IMR-90 (cell line): ENCODE measurements at regions not wholly inside any gene's neighbourhood (a gene's known extent, or its start where the extent isn't known, plus 50 kb on each side); places are given as distances from the start of the nearest gene placed in this dataset.

Experiments
- ATAC-seq: fragments of 200-7000 bp; cut with Tn5 transposase; 2 replicates; pipeline ENCODE4 v1.9.1; 2020; ENCODE audit warnings: low read depth, mild to moderate bottlenecking, moderate library complexity
- BruUV-seq: library from RNA; stranded (reverse); fragments of 400-500 nt; replicated peaks from 2 replicates; lab custom pipeline; 2021; lab: Mats Ljungman, UMichigan
- CTCF ChIA-PET: fragments of 300-600 bp; formaldehyde crosslinking; extraction: SDS; loops from one replicate; lab custom pipeline; 2021; ENCODE audit warnings: antibody characterized with exemption; lab: Yijun Ruan, JAX
- POLR2A ChIA-PET: fragments of 300-600 bp; sonication (Branson Sonifier 250); formaldehyde crosslinking; loops from one replicate; lab custom pipeline; 2022; ENCODE audit warnings: antibody characterized with exemption; ENCODE audit not compliant: unreplicated experiment; lab: Charles Lee
- DNase-seq: peaks from one replicate; pipeline ENCODE4 v3.0.0; 2013
- H2AFZ ChIP-seq: replicated peaks from 2 replicates; pipeline ENCODE3; 2013; ENCODE audit warnings: low read length, mild to moderate bottlenecking; ENCODE audit not compliant: poor library complexity
- H2AK5ac ChIP-seq: 2 replicates; pipeline ENCODE4 v1.6.1; 2013; ENCODE audit warnings: low read depth, low read length, inconsistent platforms
- H2AK9ac ChIP-seq: replicated peaks from 2 replicates; pipeline ENCODE3; 2013; ENCODE audit warnings: mild to moderate bottlenecking, low read depth, low read length, moderate library complexity; ENCODE audit not compliant: poor library complexity
- H2BK120ac ChIP-seq: 2 replicates; pipeline ENCODE4 v1.6.1; 2013; ENCODE audit warnings: low read depth, low read length, inconsistent platforms
- H2BK15ac ChIP-seq: 3 replicates; pipeline ENCODE4 v1.6.1; 2013; ENCODE audit warnings: low read depth, low read length, inconsistent platforms
- H2BK20ac ChIP-seq: 2 replicates; pipeline ENCODE4 v1.6.1; 2013; ENCODE audit warnings: low read depth, mild to moderate bottlenecking, inconsistent platforms, low read length, moderate library complexity
- H2BK5ac ChIP-seq: 2 replicates; pipeline ENCODE4 v1.6.1; 2013; ENCODE audit warnings: mild to moderate bottlenecking, low read depth, low read length, inconsistent platforms; ENCODE audit not compliant: poor library complexity, severe bottlenecking
- H3K14ac ChIP-seq: replicated peaks from 2 replicates; pipeline ENCODE4 v1.6.1; 2013; ENCODE audit warnings: low read depth, low read length, inconsistent platforms
- H3K18ac ChIP-seq: 2 replicates; pipeline ENCODE4 v1.6.1; 2013; ENCODE audit warnings: low read depth, low read length, control low read depth
- H3K23ac ChIP-seq: 2 replicates; pipeline ENCODE4 v1.6.1; 2013; ENCODE audit warnings: low read depth, low read length, inconsistent platforms
- H3K27ac ChIP-seq: 2 replicates; pipeline ENCODE4 v1.5.1; 2013; ENCODE audit warnings: mild to moderate bottlenecking, control low read depth, low read length; ENCODE audit not compliant: insufficient read depth
- H3K27me3 ChIP-seq: 2 replicates; pipeline ENCODE4 v1.6.1; 2013; ENCODE audit warnings: low read length; ENCODE audit not compliant: control insufficient read depth, insufficient read depth
- H3K36me3 ChIP-seq: 2 replicates; pipeline ENCODE4 v1.6.1; 2013; ENCODE audit warnings: low read length, mixed read lengths; ENCODE audit not compliant: control insufficient read depth, insufficient read depth
- H3K4ac ChIP-seq: 2 replicates; pipeline ENCODE4 v1.6.1; 2013; ENCODE audit warnings: low read depth, low read length, inconsistent platforms
- H3K4me1 ChIP-seq: 2 replicates; pipeline ENCODE4 v1.6.1; 2013; ENCODE audit warnings: low read length, mixed read lengths; ENCODE audit not compliant: control insufficient read depth, insufficient read depth
- H3K4me2 ChIP-seq: 2 replicates; pipeline ENCODE4 v1.6.1; 2013; ENCODE audit warnings: low read depth, mild to moderate bottlenecking, control low read depth, low read length, moderate library complexity
- H3K4me3 ChIP-seq: 2 replicates; pipeline ENCODE4 v1.5.1; 2013; ENCODE audit warnings: low read depth, mild to moderate bottlenecking, control low read depth, low read length, moderate library complexity; ENCODE audit not compliant: insufficient read depth
- H3K56ac ChIP-seq: 2 replicates; pipeline ENCODE4 v1.6.1; 2013; ENCODE audit warnings: low read length, inconsistent platforms; ENCODE audit not compliant: insufficient read depth; ENCODE audit errors: extremely low read depth
- H3K79me1 ChIP-seq, 2 experiments: 2 replicates each; pipeline ENCODE4 v1.6.1; 2013; ENCODE audit warnings: low read length in 2 of 2, inconsistent platforms in 1 of 2, low read depth in 1 of 2
- H3K9ac ChIP-seq: 2 replicates; pipeline ENCODE4 v1.6.1; 2013; ENCODE audit warnings: low read depth, low read length, control low read depth
- H3K9me1 ChIP-seq: 2 replicates; pipeline ENCODE4 v1.6.1; 2013; ENCODE audit warnings: low read length, inconsistent platforms; ENCODE audit not compliant: insufficient read depth
- H3K9me3 ChIP-seq: 2 replicates; pipeline ENCODE4 v1.6.1; 2013; ENCODE audit warnings: low read length; ENCODE audit not compliant: control insufficient read depth, insufficient read depth
- H4K20me1 ChIP-seq: 2 replicates; pipeline ENCODE4 v1.6.1; 2013; ENCODE audit warnings: low read length, inconsistent platforms; ENCODE audit not compliant: insufficient read depth
- H4K5ac ChIP-seq: 2 replicates; pipeline ENCODE4 v1.6.1; 2013; ENCODE audit warnings: mild to moderate bottlenecking, low read depth, low read length, control low read depth
- H4K8ac ChIP-seq, 2 experiments: 2 replicates each; pipeline ENCODE4 v1.6.1; 2013; ENCODE audit warnings: low read depth in 2 of 2, low read length in 2 of 2, control low read depth in 1 of 2, inconsistent platforms in 1 of 2
- H4K91ac ChIP-seq: 2 replicates; pipeline ENCODE4 v1.6.1; 2013; ENCODE audit warnings: low read depth, low read length, inconsistent platforms; ENCODE audit not compliant: insufficient read depth
- BHLHE40 ChIP-seq: fragments of 150-350 bp; IDR thresholded peaks from 2 replicates; pipeline ENCODE4 v1.6.1; 2016; ENCODE audit warnings: mild to moderate bottlenecking, low read depth, low read length
- CEBPB ChIP-seq: IDR thresholded peaks from 2 replicates; pipeline ENCODE4 v1.6.1; 2012; ENCODE audit warnings: low read depth, low read length, improper control_type of control experiment
- CHD1 ChIP-seq: IDR thresholded peaks from 2 replicates; pipeline ENCODE4 v1.6.1; 2012; ENCODE audit warnings: low read depth, low read length, improper control_type of control experiment
- ELK1 ChIP-seq: fragments of 150-350 bp; IDR thresholded peaks from 2 replicates; pipeline ENCODE4 v1.6.1; 2016; ENCODE audit warnings: low read depth, mild to moderate bottlenecking, low read length, moderate library complexity, borderline replicate concordance
- FOS ChIP-seq: fragments of 150-350 bp; IDR thresholded peaks from 2 replicates; pipeline ENCODE4 v1.6.1; 2016; ENCODE audit warnings: low read depth, low read length
- MAFK ChIP-seq: IDR thresholded peaks from 2 replicates; pipeline ENCODE4 v1.6.1; 2012; ENCODE audit warnings: low read depth, low read length, improper control_type of control experiment
- MAZ ChIP-seq: IDR thresholded peaks from 2 replicates; pipeline ENCODE4 v1.6.1; 2012; ENCODE audit warnings: low read depth, mild to moderate bottlenecking, low read length, improper control_type of control experiment, moderate library complexity, borderline replicate concordance
- MXI1 ChIP-seq: IDR thresholded peaks from 2 replicates; pipeline ENCODE4 v1.6.1; 2012; ENCODE audit warnings: low read depth, mild to moderate bottlenecking, low read length, moderate library complexity, borderline replicate concordance
- NFE2L2 ChIP-seq: fragments of 150-350 bp; IDR thresholded peaks from 2 replicates; pipeline ENCODE4 v1.6.1; 2016; ENCODE audit warnings: low read depth, mild to moderate bottlenecking, low read length
- POLR2A ChIP-seq: IDR thresholded peaks from 2 replicates; pipeline ENCODE4 v1.6.1; 2012; ENCODE audit warnings: mild to moderate bottlenecking, low read depth, low read length
- RAD21 ChIP-seq: IDR thresholded peaks from 2 replicates; pipeline ENCODE4 v1.6.1; 2012; ENCODE audit warnings: low read length, improper control_type of control experiment
- RCOR1 ChIP-seq: IDR thresholded peaks from 2 replicates; pipeline ENCODE4 v1.6.1; 2012; ENCODE audit warnings: mild to moderate bottlenecking, low read length, improper control_type of control experiment; ENCODE audit not compliant: insufficient replicate concordance
- RFX5 ChIP-seq: IDR thresholded peaks from 2 replicates; pipeline ENCODE4 v1.8.0; 2012; ENCODE audit warnings: low read depth, mild to moderate bottlenecking, low read length, moderate library complexity
- SMC3 ChIP-seq: fragments of 150-350 bp; IDR thresholded peaks from 2 replicates; pipeline ENCODE4 v1.6.1; 2016; ENCODE audit warnings: low read depth, mild to moderate bottlenecking, antibody characterized with exemption, low read length, moderate library complexity
- USF2 ChIP-seq: fragments of 150-350 bp; IDR thresholded peaks from 2 replicates; pipeline ENCODE4 v1.6.1; 2017; ENCODE audit warnings: mild to moderate bottlenecking, antibody characterized with exemption, low read length, low read depth
- WGBS, 2 experiments: methylation state at CpG; one replicate each; pipeline versions ENCODE4 v1.1.5 to v1.1.7; 2013; ENCODE audit warnings: missing lambda C conversion rate in 2 of 2; ENCODE audit not compliant: insufficient read length in 1 of 2; ENCODE audit errors: extremely low coverage in 2 of 2; 5-methylcytosine and 5-hydroxymethylcytosine counted together
- dilution Hi-C: fragments of 300-500 bp; cut with HindIII; formaldehyde crosslinking; loops from one replicate; pipeline ENCODE4 v1.14.3; 2018; ENCODE audit warnings: low sequenced_read_pairs; ENCODE audit not compliant: unreplicated experiment
- in situ Hi-C: fragments of 300-500 bp; cut with MboI; formaldehyde crosslinking; loops from 3 replicates; pipeline ENCODE4 v1.14.3; 2019; ENCODE audit warnings: low sequenced_read_pairs, inconsistent platforms, mixed read lengths
- intact Hi-C: fragments of 100-400 bp; cut with micrococcal nuclease; formaldehyde crosslinking; loops from 2 replicates; pipeline ENCODE4 v1.10.0; 2022

- ATAC-seq: no peak
- Histone ChIP-seq H3K4me1 (no peaks in the 10 kb centered on the region), H3K18ac (no peak overlapping the region), H3K9ac (no peak overlapping the region), H3K56ac (no peak overlapping the region), H4K91ac (no peak overlapping the region), H3K27me3 (no peaks in the 10 kb centered on the region), H4K5ac (no peak overlapping the region), H2AK5ac (no peak overlapping the region), H3K79me1 (no peaks in the 10 kb centered on the region), H4K20me1 (no peaks in the 10 kb centered on the region), H2AK9ac (no peak overlapping the region), H2BK5ac (no peak overlapping the region), H3K14ac (no peak overlapping the region), H2AFZ (no peak overlapping the region), H3K4me3 (no peak overlapping the region), H4K8ac (no peak overlapping the region), H3K9me1 (no peaks in the 10 kb centered on the region), H2BK15ac (no peak overlapping the region), H2BK120ac (no peak overlapping the region), H2BK20ac (no peak overlapping the region), H3K9me3 (peaks cover 9% of the 10 kb centered on the region), H3K36me3 (no peaks in the 10 kb centered on the region), H3K4me2 (no peak overlapping the region), H3K4ac (no peak overlapping the region), H3K23ac (no peak overlapping the region), H3K27ac (no peak overlapping the region)
- DNase-seq: no peak
- ChIA-PET CTCF (no interaction called here), POLR2A (no interaction called here)
- WGBS, 2 experiments: 100% methylated on average over 1 of the region's 2 CpGs; no CpG with 5 or more reads in 1 of the 2 experiments
- TF ChIP-seq MAFK: no peak
- TF ChIP-seq NFE2L2: no peak
- TF ChIP-seq RAD21: no peak
- TF ChIP-seq ELK1: no peak
- no peak for TF ChIP-seq CEBPB
- TF ChIP-seq RFX5: no peak
- no peak for TF ChIP-seq POLR2A
- no peak for TF ChIP-seq CHD1
- no peak for TF ChIP-seq SMC3
- TF ChIP-seq MXI1: no peak
- TF ChIP-seq USF2: no peak
- no peak for TF ChIP-seq BHLHE40
- TF ChIP-seq FOS: no peak
- TF ChIP-seq MAZ: no peak
- no peak for TF ChIP-seq RCOR1
- no TSS peak for BruUV-seq
- dilution Hi-C loops: no loop called here
- intact Hi-C loops: no loop called here
- in situ Hi-C loops: no loop called here
These were observed 469.8 kb upstream of the ZEB2 start for GRCh38 chr2:144989579-144990270.
